Activated B cell treated with CpG ODN at 0.5 μM for 24 hours (primary cell): ENCODE measurements at regions not wholly inside any gene's neighbourhood (a gene's known extent, or its start where the extent isn't known, plus 50 kb on each side); places are given as distances from the start of the nearest gene placed in this dataset.

Source experiments
- ATAC-seq: fragments of 200-7000 bp; cut with Tn5 transposase; one replicate; pipeline ENCODE4 v1.10.0; 2021; ENCODE audit warnings: low read depth, mild to moderate bottlenecking, moderate library complexity
- CTCF ChIA-PET: fragments of 350-600 bp; sonication (Branson Sonifier 250); formaldehyde crosslinking; loops from one replicate; lab custom pipeline; 2021; ENCODE audit warnings: antibody characterized with exemption; lab: Charles Lee
- POLR2A ChIA-PET: fragments of 350-600 bp; sonication (Branson Sonifier 250); formaldehyde crosslinking; loops from one replicate; lab custom pipeline; 2021; ENCODE audit warnings: antibody characterized with exemption; lab: Charles Lee
- DNase-seq: peaks from one replicate; pipeline ENCODE4 v3.0.0; 2022
- H3K27ac Mint-ChIP-seq: one replicate; pipeline ENCODE4 v1.8.0; 2020; ENCODE audit warnings: mixed read lengths
- H3K27me3 Mint-ChIP-seq: one replicate; pipeline ENCODE4 v1.8.0; 2021; ENCODE audit warnings: mixed read lengths
- H3K36me3 Mint-ChIP-seq: one replicate; pipeline ENCODE4 v1.8.0; 2021; ENCODE audit warnings: low read depth, mixed read lengths
- H3K4me1 Mint-ChIP-seq: one replicate; pipeline ENCODE4 v1.8.0; 2021; ENCODE audit warnings: mixed read lengths
- H3K4me3 Mint-ChIP-seq: one replicate; pipeline ENCODE4 v1.8.0; 2020; ENCODE audit warnings: mild to moderate bottlenecking, mixed read lengths
- H3K9me3 Mint-ChIP-seq: one replicate; pipeline ENCODE4 v1.8.0; 2020; ENCODE audit warnings: mixed read lengths
- CTCF ChIP-seq: fragments of 200-600 bp; IDR thresholded peaks from one replicate; pipeline ENCODE4 v1.8.0; 2022; ENCODE audit warnings: antibody characterized with exemption, mild to moderate bottlenecking
- intact Hi-C: fragments of 100-400 bp; cut with micrococcal nuclease; formaldehyde crosslinking; loops from one replicate; pipeline ENCODE4 v1.15.1; 2024

- POLR2A ChIA-PET: interaction anchor here (0.6 kb wide), 1 partner anchor 178 kb away, joined by 3 read pairs; no protein-coding TSS in a partner anchor
- no peak for DNase-seq
- peaks cover 11% of the 10 kb centered on the region for H3K4me1 Mint-ChIP-seq
- H3K27ac Mint-ChIP-seq: no peak overlapping the region
- H3K9me3 Mint-ChIP-seq: no peaks in the 10 kb centered on the region
- no peak for TF ChIP-seq CTCF
- H3K4me3 Mint-ChIP-seq: no peak overlapping the region
- no peaks in the 10 kb centered on the region for H3K27me3 Mint-ChIP-seq
- CTCF ChIA-PET: no interaction called here
- H3K36me3 Mint-ChIP-seq: no peaks in the 10 kb centered on the region
- intact Hi-C loops: no loop called here
- ATAC-seq: no peak
Measured at GRCh38 chr3:177553579-177553978, 356.3 kb upstream of the TBL1XR1 start.

GRCh38 chr3:177554895-177555759, 357.8 kb upstream of the TBL1XR1 start:
- no peak overlapping the region for H3K27ac Mint-ChIP-seq
- intact Hi-C loops: no loop called here
- H3K9me3 Mint-ChIP-seq: no peaks in the 10 kb centered on the region
- no peaks in the 10 kb centered on the region for H3K27me3 Mint-ChIP-seq
- no peak for ATAC-seq
- TF ChIP-seq CTCF: no peak
- no peaks in the 10 kb centered on the region for H3K36me3 Mint-ChIP-seq
- no peak overlapping the region for H3K4me3 Mint-ChIP-seq
- ChIA-PET POLR2A (interaction anchor here (0.7 kb wide), 1 partner anchor 148 kb away, joined by 3 read pairs; no protein-coding TSS in a partner anchor), CTCF (no interaction called here)
- peaks cover 11% of the 10 kb centered on the region for H3K4me1 Mint-ChIP-seq
- DNase-seq: no peak

GRCh38 chr3:177557548-177557947, 360.3 kb upstream of the TBL1XR1 start:
- ChIA-PET CTCF (no interaction called here), POLR2A (no interaction called here)
- H3K9me3 Mint-ChIP-seq: no peaks in the 10 kb centered on the region
- no peaks in the 10 kb centered on the region for H3K4me1 Mint-ChIP-seq
- intact Hi-C loops: no loop called here
- TF ChIP-seq CTCF: no peak
- no peaks in the 10 kb centered on the region for H3K36me3 Mint-ChIP-seq
- H3K27ac Mint-ChIP-seq: no peak overlapping the region
- H3K4me3 Mint-ChIP-seq: no peak overlapping the region
- DNase-seq (no peak), ATAC-seq (no peak)
- no peaks in the 10 kb centered on the region for H3K27me3 Mint-ChIP-seq

- ChIA-PET POLR2A (interaction anchor here (0.7 kb wide), 1 partner anchor 63 kb away, joined by 4 read pairs; no protein-coding TSS in a partner anchor), CTCF (no interaction called here)
- intact Hi-C loops: no loop called here
- ATAC-seq (no peak), DNase-seq (no peak)
- TF ChIP-seq CTCF: no peak
- no peaks in the 10 kb centered on the region for H3K36me3 Mint-ChIP-seq
- H3K4me3 Mint-ChIP-seq: no peak overlapping the region
- no peak overlapping the region for H3K27ac Mint-ChIP-seq
- no peaks in the 10 kb centered on the region for H3K4me1 Mint-ChIP-seq
- no peaks in the 10 kb centered on the region for H3K9me3 Mint-ChIP-seq
- H3K27me3 Mint-ChIP-seq: no peaks in the 10 kb centered on the region
Measured at GRCh38 chr3:177561365-177561764, 364.1 kb upstream of the TBL1XR1 start.

- CTCF ChIA-PET: no interaction called here
- no peak for ATAC-seq
- no peak for DNase-seq
- POLR2A ChIA-PET: no interaction called here
- Mint-ChIP-seq H3K9me3 (no peaks in the 10 kb centered on the region), H3K36me3 (no peaks in the 10 kb centered on the region), H3K4me1 (no peaks in the 10 kb centered on the region), H3K27ac (no peak overlapping the region), H3K27me3 (no peaks in the 10 kb centered on the region), H3K4me3 (no peak overlapping the region)
- TF ChIP-seq CTCF: no peak
- intact Hi-C loops: no loop called here
Measured at GRCh38 chr3:177561769-177562392, 364.6 kb upstream of the TBL1XR1 start.
